ENCODE measurements at regions not wholly inside any gene's neighbourhood (a gene's known extent, or its start where the extent isn't known, plus 50 kb on each side); places are given as distances from the start of the nearest gene placed in this dataset.

DNA sequence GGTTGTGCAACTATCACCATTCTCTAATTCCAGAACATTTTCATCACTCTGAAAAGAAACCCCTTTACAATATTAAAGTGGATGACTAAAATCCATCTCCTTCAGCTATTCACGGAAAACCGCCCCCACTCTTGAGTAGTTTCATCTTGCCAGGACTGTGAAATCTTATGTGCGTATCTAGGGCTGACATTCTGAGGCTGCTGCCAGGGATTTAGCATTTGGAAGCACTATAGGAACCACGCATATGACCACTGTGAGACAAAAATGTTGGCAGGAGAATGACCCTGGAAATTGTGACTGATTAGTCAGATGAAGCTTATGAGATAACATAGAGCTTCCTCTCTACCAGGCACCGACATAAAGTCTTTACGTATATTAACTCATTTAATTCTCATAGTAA, 305.2 kb upstream of the PDE3A start:
- TF ChIP-seq, protein P1, sequence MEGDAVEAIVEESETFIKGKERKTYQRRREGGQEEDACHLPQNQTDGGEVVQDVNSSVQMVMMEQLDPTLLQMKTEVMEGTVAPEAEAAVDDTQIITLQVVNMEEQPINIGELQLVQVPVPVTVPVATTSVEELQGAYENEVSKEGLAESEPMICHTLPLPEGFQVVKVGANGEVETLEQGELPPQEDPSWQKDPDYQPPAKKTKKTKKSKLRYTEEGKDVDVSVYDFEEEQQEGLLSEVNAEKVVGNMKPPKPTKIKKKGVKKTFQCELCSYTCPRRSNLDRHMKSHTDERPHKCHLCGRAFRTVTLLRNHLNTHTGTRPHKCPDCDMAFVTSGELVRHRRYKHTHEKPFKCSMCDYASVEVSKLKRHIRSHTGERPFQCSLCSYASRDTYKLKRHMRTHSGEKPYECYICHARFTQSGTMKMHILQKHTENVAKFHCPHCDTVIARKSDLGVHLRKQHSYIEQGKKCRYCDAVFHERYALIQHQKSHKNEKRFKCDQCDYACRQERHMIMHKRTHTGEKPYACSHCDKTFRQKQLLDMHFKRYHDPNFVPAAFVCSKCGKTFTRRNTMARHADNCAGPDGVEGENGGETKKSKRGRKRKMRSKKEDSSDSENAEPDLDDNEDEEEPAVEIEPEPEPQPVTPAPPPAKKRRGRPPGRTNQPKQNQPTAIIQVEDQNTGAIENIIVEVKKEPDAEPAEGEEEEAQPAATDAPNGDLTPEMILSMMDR (IDR thresholded peaks at IDR 0.05), result no peak
- TF ChIP-seq POLR2AphosphoS5 (IDR thresholded peaks at IDR 0.05; ENCODE audit: low read depth, low read length), result no peak
